ENCODE measurements at regions not wholly inside any gene's neighbourhood (a gene's known extent, or its start where the extent isn't known, plus 50 kb on each side); places are given as distances from the start of the nearest gene placed in this dataset.

GRCh38 chr1:163672976-163673758 lies 351.4 kb downstream of the NUF2 start:
- H3K9me3 ChIP-seq = no peaks in the 10 kb centered on the region
- intact Hi-C loops (cut with DNase I) = no loop called here
- no peaks in the 10 kb centered on the region for H3K27me3 ChIP-seq
- H3K36me3 ChIP-seq = no peaks in the 10 kb centered on the region
- 62 to 72% methylated on average over 9 of the region's 9 CpGs for WGBS, 2 donors
- H3K27ac ChIP-seq = no peak overlapping the region
- FAIRE-seq (no peak), DNase-seq (no peak), ATAC-seq (no peak)
- H3K4me1 ChIP-seq = no peaks in the 10 kb centered on the region
- H3K4me3 ChIP-seq = no peak overlapping the region
- TF ChIP-seq CTCF (IDR thresholded peaks at IDR 0.05) = no peak

GRCh38 chr1:163673759-163674151 lies 352.0 kb downstream of the NUF2 start:
- FAIRE-seq = no peak
- no peak overlapping the region for H3K27ac ChIP-seq
- no peaks in the 10 kb centered on the region for H3K9me3 ChIP-seq
- no peaks in the 10 kb centered on the region for H3K4me1 ChIP-seq
- intact Hi-C loops (cut with DNase I) = no loop called here
- no peak overlapping the region for H3K4me3 ChIP-seq
- no peak for DNase-seq
- ATAC-seq = peak in 2 of 4 donors; percentile 32 to 39
- WGBS, 2 donors = 34 to 38% methylated on average over 8 of the region's 8 CpGs
- H3K27me3 ChIP-seq = peaks cover 0 to under 1% (median 0%) of the 10 kb centered on the region in 4 donors
- H3K36me3 ChIP-seq = no peaks in the 10 kb centered on the region
- TF ChIP-seq CTCF (IDR thresholded peaks at IDR 0.05) = no peak

- no peak for DNase-seq
- intact Hi-C loops (cut with DNase I) = no loop called here
- no peaks in the 10 kb centered on the region for H3K36me3 ChIP-seq
- H3K9me3 ChIP-seq = no peaks in the 10 kb centered on the region
- no peak overlapping the region for H3K4me3 ChIP-seq
- H3K27ac ChIP-seq = no peak overlapping the region
- H3K27me3 ChIP-seq = peaks cover 0 to 5% (median 0%) of the 10 kb centered on the region in 4 donors
- FAIRE-seq = no peak
- no peak for TF ChIP-seq CTCF (IDR thresholded peaks at IDR 0.05)
- ATAC-seq = no peak
- WGBS, 2 donors = 82 to 96% methylated on average over 1 of the region's 1 CpG
- no peaks in the 10 kb centered on the region for H3K4me1 ChIP-seq
These were observed 352.5 kb downstream of the NUF2 start for GRCh38 chr1:163674236-163674635.

- intact Hi-C loops (cut with DNase I) = no loop called here
- Histone ChIP-seq H3K27ac (no peak overlapping the region), H3K36me3 (no peaks in the 10 kb centered on the region), H3K4me1 (no peaks in the 10 kb centered on the region), H3K4me3 (no peak overlapping the region), H3K27me3 (no peaks in the 10 kb centered on the region), H3K9me3 (no peaks in the 10 kb centered on the region)
- ATAC-seq = no peak
- FAIRE-seq = no peak
- DNase-seq = no peak
- 76 to 79% methylated on average over 1 of the region's 1 CpG for WGBS, 2 donors
- TF ChIP-seq CTCF (IDR thresholded peaks at IDR 0.05) = no peak
These were observed 363.0 kb downstream of the NUF2 start for GRCh38 chr1:163684785-163685184.

GRCh38 chr1:163692266-163692665 lies 370.5 kb downstream of the NUF2 start:
- 75 to 82% methylated on average over 14 of the region's 14 CpGs for WGBS, 2 donors
- DNase-seq = peak in 1 of 6 donors; percentile 25
- no peak overlapping the region for H3K4me3 ChIP-seq
- no peaks in the 10 kb centered on the region for H3K9me3 ChIP-seq
- H3K36me3 ChIP-seq = no peaks in the 10 kb centered on the region
- no peak overlapping the region for H3K27ac ChIP-seq
- no peaks in the 10 kb centered on the region for H3K4me1 ChIP-seq
- no peak for ATAC-seq
- intact Hi-C loops (cut with DNase I) = no loop called here
- no peak for FAIRE-seq
- H3K27me3 ChIP-seq = no peaks in the 10 kb centered on the region
- TF ChIP-seq CTCF (IDR thresholded peaks at IDR 0.05) = no peak
